ENCODE measurements at regions not wholly inside any gene's neighbourhood (a gene's known extent, or its start where the extent isn't known, plus 50 kb on each side); places are given as distances from the start of the nearest gene placed in this dataset.

GRCh38 chr11:112583261-112583893 lies 322.7 kb upstream of the PLET1 start:
- DNase-seq (ENCODE audit: low read depth), result no peak

- no peak for DNase-seq (ENCODE audit: low read depth)
Measured at GRCh38 chr11:112584672-112585071, 324.0 kb upstream of the PLET1 start.

GRCh38 chr11:112587664-112588063 lies 327.0 kb upstream of the PLET1 start:
- DNase-seq (ENCODE audit: low read depth), result no peak

- peak; percentile 5 for DNase-seq (ENCODE audit: low read depth)
Measured at GRCh38 chr11:112588252-112588694, 327.6 kb upstream of the PLET1 start.

- no peak for DNase-seq (ENCODE audit: low read depth)
Measured at GRCh38 chr11:112589155-112589554, 328.5 kb upstream of the PLET1 start.

- no peak for DNase-seq (ENCODE audit: low read depth)
Measured at GRCh38 chr11:112590764-112591163, 330.1 kb upstream of the PLET1 start.

- no peak for DNase-seq (ENCODE audit: low read depth)
Measured at GRCh38 chr11:112593440-112593839, 332.8 kb upstream of the PLET1 start.

- no peak for DNase-seq (ENCODE audit: low read depth)
Measured at GRCh38 chr11:112596324-112596723, 335.7 kb upstream of the PLET1 start.

GRCh38 chr11:112597286-112597790 lies 336.7 kb upstream of the PLET1 start:
- DNase-seq (ENCODE audit: low read depth), result no peak

- no peak for DNase-seq (ENCODE audit: low read depth)
Measured at GRCh38 chr11:112599265-112599664, 338.6 kb upstream of the PLET1 start.

- no peak for DNase-seq (ENCODE audit: low read depth)
Measured at GRCh38 chr11:112599856-112600533, 339.3 kb upstream of the PLET1 start.

GRCh38 chr11:112605093-112605666 lies 344.5 kb upstream of the PLET1 start:
- no peak for DNase-seq (ENCODE audit: low read depth)

- DNase-seq (ENCODE audit: low read depth), result no peak
Measured at GRCh38 chr11:112606656-112607055, 346.0 kb upstream of the PLET1 start.

GRCh38 chr11:112608509-112608908 lies 347.8 kb upstream of the PLET1 start:
- DNase-seq (ENCODE audit: low read depth), result no peak

GRCh38 chr11:112610494-112610893 lies 349.8 kb upstream of the PLET1 start:
- DNase-seq (ENCODE audit: low read depth), result no peak

- DNase-seq (ENCODE audit: low read depth), result no peak
Measured at GRCh38 chr11:112610996-112611750, 350.0 kb upstream of the NCAM1 start.

GRCh38 chr11:112611771-112612170 lies 349.4 kb upstream of the NCAM1 start:
- no peak for DNase-seq (ENCODE audit: low read depth)

- DNase-seq (ENCODE audit: low read depth), result no peak
Measured at GRCh38 chr11:112612250-112612849, 348.9 kb upstream of the NCAM1 start.

- DNase-seq (ENCODE audit: low read depth), result no peak
Measured at GRCh38 chr11:112613051-112613972, 347.9 kb upstream of the NCAM1 start.

GRCh38 chr11:112614605-112615004 lies 346.6 kb upstream of the NCAM1 start:
- no peak for DNase-seq (ENCODE audit: low read depth)

GRCh38 chr11:112615238-112615637 lies 346.0 kb upstream of the NCAM1 start:
- no peak for DNase-seq (ENCODE audit: low read depth)

Data from stimulated activated CD8-positive, alpha-beta memory T cell treated with anti-CD3 and anti-CD28 coated beads, Interleukin-12 subunit alpha, Interleukin-12 subunit beta, amount 100 ng/mL, for 1 hour (primary cell).